GM23338 (cell line): ENCODE measurements at regions not wholly inside any gene's neighbourhood (a gene's known extent, or its start where the extent isn't known, plus 50 kb on each side); places are given as distances from the start of the nearest gene placed in this dataset.

Experiments used
- CREB1 ChIP-seq: fragments of 250-450 bp; sonication (Bioruptor Pico); IDR thresholded peaks from 2 replicates; pipeline ENCODE4 v1.5.0; 2020; ENCODE audit warnings: low read depth, mild to moderate bottlenecking, moderate library complexity
- CTCF ChIP-seq, 2 experiments: fragments of 200-600 bp in 1 of 2; sonication (generic) in 1 of 2; conservative IDR thresholded peaks; 2 replicates each; pipeline versions ENCODE4 v1.5.1 to v1.6.1; 2016 to 2017; ENCODE audit warnings: antibody characterized with exemption in 2 of 2, low read depth in 2 of 2, mild to moderate bottlenecking in 2 of 2, moderate library complexity in 1 of 2
- EZH2 ChIP-seq: fragments of 200-600 bp; sonication (generic); IDR thresholded peaks from one replicate; pipeline ENCODE4 v1.8.0; 2017; ENCODE audit warnings: antibody characterized with exemption, mild to moderate bottlenecking, low read depth; ENCODE audit not compliant: unreplicated experiment
- EZH2phosphoT487 ChIP-seq: fragments of 200-600 bp; sonication (generic); IDR thresholded peaks from one replicate; pipeline ENCODE4 v1.8.1; 2018; ENCODE audit warnings: antibody characterized with exemption; ENCODE audit not compliant: unreplicated experiment
- POLR2AphosphoS5 ChIP-seq: IDR thresholded peaks from 2 replicates; pipeline ENCODE4 v1.6.1; 2016; ENCODE audit warnings: antibody characterized with exemption, low read depth
- REST ChIP-seq: IDR thresholded peaks from one replicate; pipeline ENCODE4 v1.6.1; 2018; ENCODE audit warnings: antibody characterized with exemption; ENCODE audit not compliant: unreplicated experiment
- ZNF462 ChIP-seq: fragments of 250-450 bp; sonication (Bioruptor Pico); IDR thresholded peaks from 2 replicates; pipeline ENCODE4 v1.5.0; 2020; ENCODE audit warnings: mild to moderate bottlenecking, moderate library complexity

- TF ChIP-seq CTCF (conservative IDR thresholded peaks at IDR 0.05; ENCODE audit: low read depth in 2 of 2): no peak
- TF ChIP-seq EZH2: no peak
- no peak for TF ChIP-seq POLR2AphosphoS5
- no peak for TF ChIP-seq ZNF462 (CRISPR knock-in tag)
- TF ChIP-seq EZH2phosphoT487: no peak
- no peak for TF ChIP-seq CREB1 (CRISPR knock-in tag)
- TF ChIP-seq REST: no peak
Measured at GRCh38 chr13:70206671-70207070, 98.4 kb upstream of the KLHL1 start.
